IMR-90 (cell line): ENCODE measurements at regions not wholly inside any gene's neighbourhood (a gene's known extent, or its start where the extent isn't known, plus 50 kb on each side); places are given as distances from the start of the nearest gene placed in this dataset.

Experiments used
- ATAC-seq: fragments of 200-7000 bp; cut with Tn5 transposase; 2 replicates; pipeline ENCODE4 v1.9.1; 2020; ENCODE audit warnings: low read depth, mild to moderate bottlenecking, moderate library complexity
- BruUV-seq: library from RNA; stranded (reverse); fragments of 400-500 nt; replicated peaks from 2 replicates; lab custom pipeline; 2021; lab: Mats Ljungman, UMichigan
- CTCF ChIA-PET: fragments of 300-600 bp; formaldehyde crosslinking; extraction: SDS; loops from one replicate; lab custom pipeline; 2021; ENCODE audit warnings: antibody characterized with exemption; lab: Yijun Ruan, JAX
- POLR2A ChIA-PET: fragments of 300-600 bp; sonication (Branson Sonifier 250); formaldehyde crosslinking; loops from one replicate; lab custom pipeline; 2022; ENCODE audit warnings: antibody characterized with exemption; ENCODE audit not compliant: unreplicated experiment; lab: Charles Lee
- DNase-seq: peaks from one replicate; pipeline ENCODE4 v3.0.0; 2013
- H2AFZ ChIP-seq: replicated peaks from 2 replicates; pipeline ENCODE3; 2013; ENCODE audit warnings: low read length, mild to moderate bottlenecking; ENCODE audit not compliant: poor library complexity
- H2AK5ac ChIP-seq: 2 replicates; pipeline ENCODE4 v1.6.1; 2013; ENCODE audit warnings: low read depth, low read length, inconsistent platforms
- H2AK9ac ChIP-seq: replicated peaks from 2 replicates; pipeline ENCODE3; 2013; ENCODE audit warnings: mild to moderate bottlenecking, low read depth, low read length, moderate library complexity; ENCODE audit not compliant: poor library complexity
- H2BK120ac ChIP-seq: 2 replicates; pipeline ENCODE4 v1.6.1; 2013; ENCODE audit warnings: low read depth, low read length, inconsistent platforms
- H2BK15ac ChIP-seq: 3 replicates; pipeline ENCODE4 v1.6.1; 2013; ENCODE audit warnings: low read depth, low read length, inconsistent platforms
- H2BK20ac ChIP-seq: 2 replicates; pipeline ENCODE4 v1.6.1; 2013; ENCODE audit warnings: low read depth, mild to moderate bottlenecking, inconsistent platforms, low read length, moderate library complexity
- H2BK5ac ChIP-seq: 2 replicates; pipeline ENCODE4 v1.6.1; 2013; ENCODE audit warnings: mild to moderate bottlenecking, low read depth, low read length, inconsistent platforms; ENCODE audit not compliant: poor library complexity, severe bottlenecking
- H3K14ac ChIP-seq: replicated peaks from 2 replicates; pipeline ENCODE4 v1.6.1; 2013; ENCODE audit warnings: low read depth, low read length, inconsistent platforms
- H3K18ac ChIP-seq: 2 replicates; pipeline ENCODE4 v1.6.1; 2013; ENCODE audit warnings: low read depth, low read length, control low read depth
- H3K23ac ChIP-seq: 2 replicates; pipeline ENCODE4 v1.6.1; 2013; ENCODE audit warnings: low read depth, low read length, inconsistent platforms
- H3K27ac ChIP-seq: 2 replicates; pipeline ENCODE4 v1.5.1; 2013; ENCODE audit warnings: mild to moderate bottlenecking, control low read depth, low read length; ENCODE audit not compliant: insufficient read depth
- H3K27me3 ChIP-seq: 2 replicates; pipeline ENCODE4 v1.6.1; 2013; ENCODE audit warnings: low read length; ENCODE audit not compliant: control insufficient read depth, insufficient read depth
- H3K36me3 ChIP-seq: 2 replicates; pipeline ENCODE4 v1.6.1; 2013; ENCODE audit warnings: low read length, mixed read lengths; ENCODE audit not compliant: control insufficient read depth, insufficient read depth
- H3K4ac ChIP-seq: 2 replicates; pipeline ENCODE4 v1.6.1; 2013; ENCODE audit warnings: low read depth, low read length, inconsistent platforms
- H3K4me1 ChIP-seq: 2 replicates; pipeline ENCODE4 v1.6.1; 2013; ENCODE audit warnings: low read length, mixed read lengths; ENCODE audit not compliant: control insufficient read depth, insufficient read depth
- H3K4me2 ChIP-seq: 2 replicates; pipeline ENCODE4 v1.6.1; 2013; ENCODE audit warnings: low read depth, mild to moderate bottlenecking, control low read depth, low read length, moderate library complexity
- H3K4me3 ChIP-seq: 2 replicates; pipeline ENCODE4 v1.5.1; 2013; ENCODE audit warnings: low read depth, mild to moderate bottlenecking, control low read depth, low read length, moderate library complexity; ENCODE audit not compliant: insufficient read depth
- H3K56ac ChIP-seq: 2 replicates; pipeline ENCODE4 v1.6.1; 2013; ENCODE audit warnings: low read length, inconsistent platforms; ENCODE audit not compliant: insufficient read depth; ENCODE audit errors: extremely low read depth
- H3K79me1 ChIP-seq, 2 experiments: 2 replicates each; pipeline ENCODE4 v1.6.1; 2013; ENCODE audit warnings: low read length in 2 of 2, inconsistent platforms in 1 of 2, low read depth in 1 of 2
- H3K9ac ChIP-seq: 2 replicates; pipeline ENCODE4 v1.6.1; 2013; ENCODE audit warnings: low read depth, low read length, control low read depth
- H3K9me1 ChIP-seq: 2 replicates; pipeline ENCODE4 v1.6.1; 2013; ENCODE audit warnings: low read length, inconsistent platforms; ENCODE audit not compliant: insufficient read depth
- H3K9me3 ChIP-seq: 2 replicates; pipeline ENCODE4 v1.6.1; 2013; ENCODE audit warnings: low read length; ENCODE audit not compliant: control insufficient read depth, insufficient read depth
- H4K20me1 ChIP-seq: 2 replicates; pipeline ENCODE4 v1.6.1; 2013; ENCODE audit warnings: low read length, inconsistent platforms; ENCODE audit not compliant: insufficient read depth
- H4K5ac ChIP-seq: 2 replicates; pipeline ENCODE4 v1.6.1; 2013; ENCODE audit warnings: mild to moderate bottlenecking, low read depth, low read length, control low read depth
- H4K8ac ChIP-seq, 2 experiments: 2 replicates each; pipeline ENCODE4 v1.6.1; 2013; ENCODE audit warnings: low read depth in 2 of 2, low read length in 2 of 2, control low read depth in 1 of 2, inconsistent platforms in 1 of 2
- H4K91ac ChIP-seq: 2 replicates; pipeline ENCODE4 v1.6.1; 2013; ENCODE audit warnings: low read depth, low read length, inconsistent platforms; ENCODE audit not compliant: insufficient read depth
- BHLHE40 ChIP-seq: fragments of 150-350 bp; IDR thresholded peaks from 2 replicates; pipeline ENCODE4 v1.6.1; 2016; ENCODE audit warnings: mild to moderate bottlenecking, low read depth, low read length
- CEBPB ChIP-seq: IDR thresholded peaks from 2 replicates; pipeline ENCODE4 v1.6.1; 2012; ENCODE audit warnings: low read depth, low read length, improper control_type of control experiment
- CHD1 ChIP-seq: IDR thresholded peaks from 2 replicates; pipeline ENCODE4 v1.6.1; 2012; ENCODE audit warnings: low read depth, low read length, improper control_type of control experiment
- FOS ChIP-seq: fragments of 150-350 bp; IDR thresholded peaks from 2 replicates; pipeline ENCODE4 v1.6.1; 2016; ENCODE audit warnings: low read depth, low read length
- MAFK ChIP-seq: IDR thresholded peaks from 2 replicates; pipeline ENCODE4 v1.6.1; 2012; ENCODE audit warnings: low read depth, low read length, improper control_type of control experiment
- MAZ ChIP-seq: IDR thresholded peaks from 2 replicates; pipeline ENCODE4 v1.6.1; 2012; ENCODE audit warnings: low read depth, mild to moderate bottlenecking, low read length, improper control_type of control experiment, moderate library complexity, borderline replicate concordance
- MXI1 ChIP-seq: IDR thresholded peaks from 2 replicates; pipeline ENCODE4 v1.6.1; 2012; ENCODE audit warnings: low read depth, mild to moderate bottlenecking, low read length, moderate library complexity, borderline replicate concordance
- NFE2L2 ChIP-seq: fragments of 150-350 bp; IDR thresholded peaks from 2 replicates; pipeline ENCODE4 v1.6.1; 2016; ENCODE audit warnings: low read depth, mild to moderate bottlenecking, low read length
- POLR2A ChIP-seq: IDR thresholded peaks from 2 replicates; pipeline ENCODE4 v1.6.1; 2012; ENCODE audit warnings: mild to moderate bottlenecking, low read depth, low read length
- RAD21 ChIP-seq: IDR thresholded peaks from 2 replicates; pipeline ENCODE4 v1.6.1; 2012; ENCODE audit warnings: low read length, improper control_type of control experiment
- RCOR1 ChIP-seq: IDR thresholded peaks from 2 replicates; pipeline ENCODE4 v1.6.1; 2012; ENCODE audit warnings: mild to moderate bottlenecking, low read length, improper control_type of control experiment; ENCODE audit not compliant: insufficient replicate concordance
- RFX5 ChIP-seq: IDR thresholded peaks from 2 replicates; pipeline ENCODE4 v1.8.0; 2012; ENCODE audit warnings: low read depth, mild to moderate bottlenecking, low read length, moderate library complexity
- SMC3 ChIP-seq: fragments of 150-350 bp; IDR thresholded peaks from 2 replicates; pipeline ENCODE4 v1.6.1; 2016; ENCODE audit warnings: low read depth, mild to moderate bottlenecking, antibody characterized with exemption, low read length, moderate library complexity
- WGBS, 2 experiments: methylation state at CpG; one replicate each; pipeline versions ENCODE4 v1.1.5 to v1.1.7; 2013; ENCODE audit warnings: missing lambda C conversion rate in 2 of 2; ENCODE audit not compliant: insufficient read length in 1 of 2; ENCODE audit errors: extremely low coverage in 2 of 2; 5-methylcytosine and 5-hydroxymethylcytosine counted together
- dilution Hi-C: fragments of 300-500 bp; cut with HindIII; formaldehyde crosslinking; loops from one replicate; pipeline ENCODE4 v1.14.3; 2018; ENCODE audit warnings: low sequenced_read_pairs; ENCODE audit not compliant: unreplicated experiment
- in situ Hi-C: fragments of 300-500 bp; cut with MboI; formaldehyde crosslinking; loops from 3 replicates; pipeline ENCODE4 v1.14.3; 2019; ENCODE audit warnings: low sequenced_read_pairs, inconsistent platforms, mixed read lengths
- intact Hi-C: fragments of 100-400 bp; cut with micrococcal nuclease; formaldehyde crosslinking; loops from 2 replicates; pipeline ENCODE4 v1.10.0; 2022
- TF ChIP-seq, protein P1 (sequence below): fragments of 150-350 bp; IDR thresholded peaks from 2 replicates; pipeline ENCODE4 v1.6.1; 2016; ENCODE audit warnings: low read depth, mild to moderate bottlenecking, low read length, moderate library complexity, borderline replicate concordance
- TF ChIP-seq, protein P2 (sequence below): conservative IDR thresholded peaks from 2 replicates; pipeline ENCODE4 v1.5.1; 2012; ENCODE audit warnings: mild to moderate bottlenecking, low read depth, low read length, improper control_type of control experiment
- TF ChIP-seq, protein P3 (sequence below): fragments of 150-350 bp; IDR thresholded peaks from 2 replicates; pipeline ENCODE4 v1.6.1; 2017; ENCODE audit warnings: mild to moderate bottlenecking, antibody characterized with exemption, low read length, low read depth

DNA sequence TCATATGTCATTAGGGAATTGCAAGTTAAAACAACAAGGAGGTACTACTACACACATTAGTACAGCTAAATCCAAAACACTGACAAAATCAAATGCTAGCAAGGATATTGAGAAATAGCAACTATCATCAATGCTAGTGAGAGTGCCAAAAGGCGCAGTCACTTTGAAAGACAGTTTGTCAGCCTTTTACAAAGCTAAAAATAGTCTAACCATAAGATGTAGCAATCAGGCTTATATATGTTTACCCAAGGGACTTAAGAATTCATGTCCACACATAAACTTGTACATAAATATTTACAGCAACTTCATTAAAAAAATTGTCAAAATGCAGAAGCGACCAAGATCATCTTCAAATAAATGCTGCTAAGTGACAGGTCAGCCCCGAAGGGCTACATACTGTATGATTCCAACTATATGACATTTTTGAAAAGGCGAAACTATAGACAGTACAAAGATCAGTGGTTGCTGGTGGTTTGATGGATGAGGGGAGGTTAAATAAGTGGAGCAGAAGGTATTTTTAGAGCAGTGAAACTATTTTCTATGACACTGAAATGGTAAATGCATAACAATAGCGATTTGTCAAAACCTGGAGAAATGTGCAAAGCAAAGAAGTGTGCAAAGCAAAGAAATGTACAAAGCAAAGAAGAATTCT is 704.8 kb downstream of the ARAP2 start:
- no CpG with 5 or more reads among the region's 5 CpGs for WGBS, 2 experiments
- dilution Hi-C loops: no loop called here
- no peak overlapping the region for H3K18ac ChIP-seq
- no peak overlapping the region for H2BK20ac ChIP-seq
- no peak overlapping the region for H2AK9ac ChIP-seq
- DNase-seq (no peak), ATAC-seq (no peak)
- H3K4me2 ChIP-seq: no peak overlapping the region
- no peak overlapping the region for H2AK5ac ChIP-seq
- H3K4me1 ChIP-seq: no peaks in the 10 kb centered on the region
- no peak overlapping the region for H4K5ac ChIP-seq
- no peaks in the 10 kb centered on the region for H3K79me1 ChIP-seq
- H2BK5ac ChIP-seq: no peak overlapping the region
- no peak overlapping the region for H3K9ac ChIP-seq
- ChIA-PET POLR2A (no interaction called here), CTCF (no interaction called here)
- no peak overlapping the region for H3K23ac ChIP-seq
- H4K20me1 ChIP-seq: no peaks in the 10 kb centered on the region
- H2BK120ac ChIP-seq: no peak overlapping the region
- H3K56ac ChIP-seq: no peak overlapping the region
- no peak overlapping the region for H3K4me3 ChIP-seq
- no TSS peak for BruUV-seq
- H3K14ac ChIP-seq: no peak overlapping the region
- peaks cover 5% of the 10 kb centered on the region; the same call in 1 of the 2 replicates for H3K9me3 ChIP-seq
- H2AFZ ChIP-seq: no peak overlapping the region
- intact Hi-C loops: no loop called here
- in situ Hi-C loops: no loop called here
- no peak overlapping the region for H3K4ac ChIP-seq
- no peak overlapping the region for H3K27ac ChIP-seq
- no peaks in the 10 kb centered on the region for H3K27me3 ChIP-seq
- no peak overlapping the region for H4K91ac ChIP-seq
- no peak overlapping the region for H2BK15ac ChIP-seq
- H3K36me3 ChIP-seq: no peaks in the 10 kb centered on the region
- H4K8ac ChIP-seq: no peak overlapping the region
- no peaks in the 10 kb centered on the region for H3K9me1 ChIP-seq
- TF ChIP-seq MAFK: no peak
- TF ChIP-seq MAZ: no peak
- TF ChIP-seq RCOR1: no peak
- no peak for TF ChIP-seq CHD1
- TF ChIP-seq NFE2L2: no peak
- no peak for TF ChIP-seq FOS
- no peak for TF ChIP-seq BHLHE40
- no peak for TF ChIP-seq RFX5
- TF ChIP-seq MXI1: no peak
- TF ChIP-seq CEBPB: no peak
- TF ChIP-seq, protein P1, sequence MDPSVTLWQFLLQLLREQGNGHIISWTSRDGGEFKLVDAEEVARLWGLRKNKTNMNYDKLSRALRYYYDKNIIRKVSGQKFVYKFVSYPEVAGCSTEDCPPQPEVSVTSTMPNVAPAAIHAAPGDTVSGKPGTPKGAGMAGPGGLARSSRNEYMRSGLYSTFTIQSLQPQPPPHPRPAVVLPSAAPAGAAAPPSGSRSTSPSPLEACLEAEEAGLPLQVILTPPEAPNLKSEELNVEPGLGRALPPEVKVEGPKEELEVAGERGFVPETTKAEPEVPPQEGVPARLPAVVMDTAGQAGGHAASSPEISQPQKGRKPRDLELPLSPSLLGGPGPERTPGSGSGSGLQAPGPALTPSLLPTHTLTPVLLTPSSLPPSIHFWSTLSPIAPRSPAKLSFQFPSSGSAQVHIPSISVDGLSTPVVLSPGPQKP: no peak
- TF ChIP-seq, protein P2, sequence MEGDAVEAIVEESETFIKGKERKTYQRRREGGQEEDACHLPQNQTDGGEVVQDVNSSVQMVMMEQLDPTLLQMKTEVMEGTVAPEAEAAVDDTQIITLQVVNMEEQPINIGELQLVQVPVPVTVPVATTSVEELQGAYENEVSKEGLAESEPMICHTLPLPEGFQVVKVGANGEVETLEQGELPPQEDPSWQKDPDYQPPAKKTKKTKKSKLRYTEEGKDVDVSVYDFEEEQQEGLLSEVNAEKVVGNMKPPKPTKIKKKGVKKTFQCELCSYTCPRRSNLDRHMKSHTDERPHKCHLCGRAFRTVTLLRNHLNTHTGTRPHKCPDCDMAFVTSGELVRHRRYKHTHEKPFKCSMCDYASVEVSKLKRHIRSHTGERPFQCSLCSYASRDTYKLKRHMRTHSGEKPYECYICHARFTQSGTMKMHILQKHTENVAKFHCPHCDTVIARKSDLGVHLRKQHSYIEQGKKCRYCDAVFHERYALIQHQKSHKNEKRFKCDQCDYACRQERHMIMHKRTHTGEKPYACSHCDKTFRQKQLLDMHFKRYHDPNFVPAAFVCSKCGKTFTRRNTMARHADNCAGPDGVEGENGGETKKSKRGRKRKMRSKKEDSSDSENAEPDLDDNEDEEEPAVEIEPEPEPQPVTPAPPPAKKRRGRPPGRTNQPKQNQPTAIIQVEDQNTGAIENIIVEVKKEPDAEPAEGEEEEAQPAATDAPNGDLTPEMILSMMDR: no peak
- TF ChIP-seq SMC3: no peak
- TF ChIP-seq RAD21: no peak
- TF ChIP-seq POLR2A: no peak
- TF ChIP-seq, protein P3, sequence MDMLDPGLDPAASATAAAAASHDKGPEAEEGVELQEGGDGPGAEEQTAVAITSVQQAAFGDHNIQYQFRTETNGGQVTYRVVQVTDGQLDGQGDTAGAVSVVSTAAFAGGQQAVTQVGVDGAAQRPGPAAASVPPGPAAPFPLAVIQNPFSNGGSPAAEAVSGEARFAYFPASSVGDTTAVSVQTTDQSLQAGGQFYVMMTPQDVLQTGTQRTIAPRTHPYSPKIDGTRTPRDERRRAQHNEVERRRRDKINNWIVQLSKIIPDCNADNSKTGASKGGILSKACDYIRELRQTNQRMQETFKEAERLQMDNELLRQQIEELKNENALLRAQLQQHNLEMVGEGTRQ: no peak
